ENCODE measurements at regions not wholly inside any gene's neighbourhood (a gene's known extent, or its start where the extent isn't known, plus 50 kb on each side); places are given as distances from the start of the nearest gene placed in this dataset.

DNA sequence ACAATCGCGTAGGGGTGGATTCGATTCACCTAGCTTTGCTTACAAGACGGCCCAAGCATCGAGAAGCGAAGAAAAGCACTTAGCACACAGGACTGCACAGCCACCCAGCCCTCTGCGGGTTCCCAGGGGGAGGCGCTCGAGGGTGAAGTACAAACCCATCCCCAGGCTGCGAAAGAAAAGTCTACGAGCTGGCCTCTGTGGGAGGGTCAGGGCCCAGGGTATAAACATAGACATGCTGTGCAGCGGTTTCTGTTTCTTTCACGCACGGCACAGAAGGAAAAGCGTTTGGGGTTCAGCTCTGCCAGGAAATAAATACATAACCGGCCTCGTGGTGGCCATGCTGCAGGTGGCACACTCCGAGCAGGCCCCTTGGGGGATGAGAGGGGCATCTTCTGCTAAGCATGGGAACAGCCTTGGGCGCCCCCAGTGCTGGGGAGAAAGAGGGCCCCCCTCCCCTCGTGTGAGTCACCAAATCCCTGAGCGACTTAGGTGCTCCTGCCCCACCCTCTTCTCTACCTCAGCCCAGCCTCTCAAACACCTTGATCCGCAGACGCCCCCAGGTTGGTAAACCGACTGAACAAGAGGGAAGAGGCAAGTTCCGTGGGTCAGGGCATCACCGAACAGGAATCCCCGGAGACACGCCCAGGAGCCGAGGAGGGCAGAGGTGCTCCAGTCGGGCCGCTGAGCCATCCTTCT, 91.6 kb upstream of the RIPOR2 start:
- intact Hi-C loops (cut with DNase I; ENCODE audit: low total_unique reads): no loop called here

GRCh38 chr6:25028328-25028727, 92.6 kb upstream of the RIPOR2 start:
- no peaks in the 10 kb centered on the region for H3K9me3 ChIP-seq
- intact Hi-C loops (cut with DNase I; ENCODE audit: low total_unique reads): no loop called here
- H3K4me1 ChIP-seq: no peaks in the 10 kb centered on the region
- no peak for DNase-seq
- TF ChIP-seq, protein P1, sequence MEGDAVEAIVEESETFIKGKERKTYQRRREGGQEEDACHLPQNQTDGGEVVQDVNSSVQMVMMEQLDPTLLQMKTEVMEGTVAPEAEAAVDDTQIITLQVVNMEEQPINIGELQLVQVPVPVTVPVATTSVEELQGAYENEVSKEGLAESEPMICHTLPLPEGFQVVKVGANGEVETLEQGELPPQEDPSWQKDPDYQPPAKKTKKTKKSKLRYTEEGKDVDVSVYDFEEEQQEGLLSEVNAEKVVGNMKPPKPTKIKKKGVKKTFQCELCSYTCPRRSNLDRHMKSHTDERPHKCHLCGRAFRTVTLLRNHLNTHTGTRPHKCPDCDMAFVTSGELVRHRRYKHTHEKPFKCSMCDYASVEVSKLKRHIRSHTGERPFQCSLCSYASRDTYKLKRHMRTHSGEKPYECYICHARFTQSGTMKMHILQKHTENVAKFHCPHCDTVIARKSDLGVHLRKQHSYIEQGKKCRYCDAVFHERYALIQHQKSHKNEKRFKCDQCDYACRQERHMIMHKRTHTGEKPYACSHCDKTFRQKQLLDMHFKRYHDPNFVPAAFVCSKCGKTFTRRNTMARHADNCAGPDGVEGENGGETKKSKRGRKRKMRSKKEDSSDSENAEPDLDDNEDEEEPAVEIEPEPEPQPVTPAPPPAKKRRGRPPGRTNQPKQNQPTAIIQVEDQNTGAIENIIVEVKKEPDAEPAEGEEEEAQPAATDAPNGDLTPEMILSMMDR (IDR thresholded peaks at IDR 0.05): no peak
- TF ChIP-seq POLR2A (IDR thresholded peaks at IDR 0.05): no peak
- H3K27ac ChIP-seq: no peak overlapping the region
- no peak overlapping the region for H3K4me3 ChIP-seq
- no peaks in the 10 kb centered on the region for H3K36me3 ChIP-seq
- no peaks in the 10 kb centered on the region for H3K27me3 ChIP-seq

More for the DNA sequence above, 91.6 kb upstream of the RIPOR2 start:
- Histone ChIP-seq H3K9me3 (no peaks in the 10 kb centered on the region), H3K4me3 (no peak overlapping the region), H3K27me3 (no peaks in the 10 kb centered on the region), H3K27ac (no peak overlapping the region), H3K4me1 (no peaks in the 10 kb centered on the region), H3K36me3 (no peaks in the 10 kb centered on the region)
- no peak for TF ChIP-seq POLR2A (IDR thresholded peaks at IDR 0.05)
- TF ChIP-seq, protein P1 (IDR thresholded peaks at IDR 0.05): no peak
- no peak for DNase-seq

DNA sequence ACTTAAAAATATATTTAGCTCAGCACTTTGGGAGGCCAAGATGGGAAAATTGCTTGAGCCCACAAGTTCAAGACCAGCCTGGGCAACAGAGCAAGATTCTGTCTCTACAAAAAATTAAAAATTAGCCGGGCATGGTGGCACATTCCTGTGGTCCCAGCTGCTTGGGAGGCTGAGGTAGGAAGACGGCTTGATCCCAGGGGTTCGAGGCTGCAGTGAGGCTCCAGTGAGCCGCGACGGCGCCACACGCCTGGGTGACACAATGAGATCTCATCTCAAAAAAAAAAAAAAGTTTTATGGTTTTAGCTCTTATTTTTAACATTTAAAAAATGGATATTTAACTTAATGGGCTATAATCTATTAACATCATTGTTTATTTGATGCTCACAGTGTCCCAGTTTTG, 97.2 kb upstream of the RIPOR2 start:
- intact Hi-C loops (cut with DNase I; ENCODE audit: low total_unique reads): no loop called here

DNA sequence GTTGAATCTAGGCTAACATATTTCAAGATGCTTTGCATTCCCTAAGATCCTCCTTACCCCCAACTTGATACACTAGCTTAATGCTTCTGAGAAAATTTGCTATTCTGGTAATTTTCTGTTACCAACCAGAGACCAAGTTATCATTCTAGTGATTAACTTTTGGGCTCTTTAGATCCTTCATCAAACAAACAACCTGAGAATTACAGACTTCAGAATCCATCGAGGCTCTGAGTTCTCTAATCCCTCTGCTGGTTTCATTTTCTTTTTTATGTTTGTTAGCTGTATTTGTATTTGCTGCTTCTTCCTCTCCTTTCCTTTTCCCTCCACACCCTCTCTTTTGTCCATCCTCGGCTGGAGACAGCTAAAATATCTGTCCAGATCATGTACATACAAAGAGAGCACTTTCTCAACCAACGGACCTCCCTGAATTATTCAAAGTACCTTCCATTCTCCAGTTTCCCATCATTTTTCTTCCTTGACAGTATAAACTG, 98.7 kb upstream of the RIPOR2 start:
- Histone ChIP-seq H3K27me3 (no peaks in the 10 kb centered on the region), H3K4me3 (no peak overlapping the region), H3K4me1 (no peaks in the 10 kb centered on the region), H3K36me3 (no peaks in the 10 kb centered on the region), H3K27ac (peak overlapping the region; percentile 46 to 54), H3K9me3 (no peaks in the 10 kb centered on the region)
- no peak for DNase-seq
- no peak for TF ChIP-seq POLR2A (IDR thresholded peaks at IDR 0.05)
- TF ChIP-seq, protein P1 (IDR thresholded peaks at IDR 0.05): no peak
- intact Hi-C loops (cut with DNase I; ENCODE audit: low total_unique reads): no loop called here

More for the DNA sequence above, 97.2 kb upstream of the RIPOR2 start:
- H3K27ac ChIP-seq: no peak overlapping the region
- TF ChIP-seq, protein P1 (IDR thresholded peaks at IDR 0.05): no peak
- no peak for TF ChIP-seq POLR2A (IDR thresholded peaks at IDR 0.05)
- H3K36me3 ChIP-seq: no peaks in the 10 kb centered on the region
- H3K9me3 ChIP-seq: no peaks in the 10 kb centered on the region
- no peak for DNase-seq
- no peak overlapping the region for H3K4me3 ChIP-seq
- no peaks in the 10 kb centered on the region for H3K27me3 ChIP-seq
- H3K4me1 ChIP-seq: no peaks in the 10 kb centered on the region

GRCh38 chr6:25035174-25035511, 99.4 kb upstream of the RIPOR2 start:
- TF ChIP-seq, protein P1 (IDR thresholded peaks at IDR 0.05): no peak
- TF ChIP-seq POLR2A (IDR thresholded peaks at IDR 0.05): no peak
- H3K27ac ChIP-seq: peak overlapping the region; percentile 46 to 54
- H3K4me3 ChIP-seq: no peak overlapping the region
- intact Hi-C loops (cut with DNase I; ENCODE audit: low total_unique reads): no loop called here
- DNase-seq: no peak
- no peaks in the 10 kb centered on the region for H3K9me3 ChIP-seq
- H3K27me3 ChIP-seq: no peaks in the 10 kb centered on the region
- no peaks in the 10 kb centered on the region for H3K36me3 ChIP-seq
- H3K4me1 ChIP-seq: no peaks in the 10 kb centered on the region

All from uterus (tissue), 3 donors.